ENCODE measurements at regions not wholly inside any gene's neighbourhood (a gene's known extent, or its start where the extent isn't known, plus 50 kb on each side); places are given as distances from the start of the nearest gene placed in this dataset.

DNA sequence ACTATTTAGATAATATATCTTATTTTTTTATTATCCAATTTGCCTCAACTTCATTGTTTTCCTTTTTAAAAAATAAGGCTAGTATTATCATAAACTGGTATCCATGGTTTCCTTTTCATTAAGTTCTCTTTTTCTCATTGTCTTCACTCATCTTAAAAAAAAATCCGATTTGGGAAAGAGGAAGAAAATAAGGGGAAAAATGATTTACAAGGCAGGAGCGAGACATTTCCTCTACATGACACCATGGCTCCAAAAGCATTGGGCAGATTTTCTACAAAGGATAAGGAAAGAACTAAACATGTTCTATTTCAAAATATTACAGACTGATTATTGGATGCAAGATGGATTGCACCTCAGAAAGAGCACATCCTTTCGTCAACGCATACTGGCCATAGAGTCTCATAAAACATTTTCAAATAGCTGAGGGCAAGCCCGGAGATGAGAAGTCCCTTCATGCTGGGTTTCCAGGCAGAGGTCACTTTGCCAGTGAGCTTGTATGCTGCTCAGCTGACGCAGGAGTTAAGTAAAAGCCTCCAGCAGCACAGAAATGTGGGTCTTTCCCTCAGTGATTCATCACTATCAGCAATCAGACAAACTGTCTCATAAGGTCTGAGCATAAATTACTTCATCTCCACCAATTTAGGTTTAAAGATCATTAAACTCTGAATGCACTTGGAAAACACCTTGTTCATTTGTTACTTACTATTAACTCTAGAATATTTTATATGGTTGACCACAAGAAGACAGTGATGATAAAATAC lies 129.0 kb upstream of the TNFAIP3 start:
- DNase-seq: no peak

DNA sequence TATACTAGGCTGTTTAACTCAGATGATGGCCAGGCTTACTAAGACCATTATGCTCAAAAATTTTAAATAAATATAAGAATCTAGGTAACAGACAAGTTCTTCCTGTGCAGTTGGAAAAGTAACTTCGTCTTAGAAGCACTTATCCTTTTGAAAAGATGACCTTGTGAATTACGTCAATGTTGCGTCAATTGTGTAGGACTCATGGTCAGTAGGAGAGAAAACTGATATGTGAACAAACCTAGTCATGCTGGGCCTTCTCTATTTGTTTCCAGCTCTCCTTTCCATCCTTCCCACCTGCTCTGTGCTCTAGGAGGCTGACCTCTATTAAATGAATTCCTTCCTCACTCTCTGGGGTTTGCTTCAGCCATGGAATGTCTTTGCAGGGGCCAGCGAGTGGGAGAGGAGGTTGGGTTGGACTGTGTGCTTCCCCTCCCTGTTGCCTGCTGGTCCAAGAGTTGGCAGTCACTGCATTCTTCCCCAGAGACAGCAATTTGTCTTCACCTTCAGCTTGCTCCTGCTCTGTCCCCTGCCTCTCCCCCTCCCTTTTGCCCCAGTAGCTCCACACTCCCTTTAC lies 128.0 kb upstream of the TNFAIP3 start:
- no peak for DNase-seq

GRCh38 chr6:137739544-137739943 lies 127.5 kb upstream of the TNFAIP3 start:
- DNase-seq: no peak

- no peak for DNase-seq
These were observed 126.8 kb upstream of the TNFAIP3 start for GRCh38 chr6:137740091-137740755.

DNA sequence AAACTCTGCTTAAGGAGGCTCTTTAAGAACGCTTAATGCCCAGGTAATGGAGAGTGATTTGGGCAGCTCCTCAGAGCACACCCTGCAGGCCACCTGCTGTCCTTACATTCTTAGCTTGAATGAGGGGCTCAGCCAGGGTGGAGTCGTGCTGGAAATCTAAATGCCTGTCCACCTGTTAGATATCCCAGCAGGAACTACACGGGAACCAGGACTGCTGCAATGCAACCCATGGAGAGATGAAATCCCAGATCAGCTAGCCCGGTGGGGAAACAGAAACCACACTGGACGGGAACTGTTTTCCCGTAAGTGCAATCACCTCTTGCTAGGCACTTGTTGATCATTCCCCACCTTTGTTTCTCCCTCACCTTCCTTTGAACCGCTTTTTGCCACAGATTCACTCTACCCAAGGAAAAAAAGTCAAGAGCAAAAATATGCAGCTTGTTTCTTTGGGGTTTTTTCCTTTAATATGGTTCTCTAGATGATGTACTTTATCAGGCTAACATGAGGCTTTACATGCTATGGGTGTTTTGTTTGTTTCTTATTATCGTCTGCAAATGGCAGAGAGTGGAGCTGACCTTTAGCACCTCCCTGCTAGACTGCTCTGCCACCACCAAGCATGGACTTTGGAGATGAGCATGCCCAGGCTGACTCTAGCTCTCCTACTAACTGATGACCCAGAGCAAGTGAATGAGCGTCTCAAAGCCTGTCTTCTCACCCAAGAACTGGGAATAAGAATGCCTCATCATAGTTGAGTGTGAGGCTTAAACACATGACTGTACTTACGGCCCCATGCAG lies 125.9 kb upstream of the TNFAIP3 start:
- DNase-seq: no peak

DNA sequence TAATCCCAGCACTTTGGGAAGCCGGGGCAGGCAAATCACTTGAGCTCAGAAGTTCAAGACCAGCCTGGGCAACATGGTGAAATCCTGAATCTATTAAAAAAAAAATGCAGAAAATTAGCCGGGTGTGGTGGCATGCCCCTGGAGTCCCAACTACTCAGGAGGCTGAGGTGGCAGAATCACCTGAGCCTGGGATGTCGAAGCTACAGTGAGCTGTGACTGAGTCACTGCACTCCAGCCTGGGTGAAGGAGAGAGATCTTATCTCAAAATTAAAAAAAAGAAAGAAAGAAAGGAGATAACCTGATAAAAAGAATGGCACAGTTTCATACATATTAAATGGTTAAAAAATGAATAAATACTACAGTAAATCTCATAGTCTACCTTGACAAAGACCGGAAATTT lies 123.6 kb upstream of the TNFAIP3 start:
- no peak for DNase-seq

DNA sequence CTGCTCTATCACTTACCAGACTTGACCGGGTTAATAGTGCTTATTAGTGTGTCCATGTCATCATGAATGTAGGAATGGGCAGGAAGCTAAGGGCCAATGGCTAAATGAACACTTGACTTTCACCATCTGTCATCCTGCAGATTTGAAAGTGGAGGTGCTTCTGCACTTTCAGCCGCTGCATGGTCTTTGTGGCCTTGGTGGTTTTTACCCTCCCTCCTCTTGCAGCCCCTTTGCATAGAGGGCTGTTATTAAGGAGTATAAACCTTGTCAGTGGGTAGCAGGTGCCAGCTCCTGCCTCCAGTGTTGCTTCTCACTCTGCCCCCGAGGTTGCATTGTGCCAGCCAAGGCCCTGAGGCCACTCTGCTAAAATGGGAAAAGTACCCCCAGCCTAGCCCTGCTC lies 122.2 kb upstream of the TNFAIP3 start:
- DNase-seq: no peak

DNA sequence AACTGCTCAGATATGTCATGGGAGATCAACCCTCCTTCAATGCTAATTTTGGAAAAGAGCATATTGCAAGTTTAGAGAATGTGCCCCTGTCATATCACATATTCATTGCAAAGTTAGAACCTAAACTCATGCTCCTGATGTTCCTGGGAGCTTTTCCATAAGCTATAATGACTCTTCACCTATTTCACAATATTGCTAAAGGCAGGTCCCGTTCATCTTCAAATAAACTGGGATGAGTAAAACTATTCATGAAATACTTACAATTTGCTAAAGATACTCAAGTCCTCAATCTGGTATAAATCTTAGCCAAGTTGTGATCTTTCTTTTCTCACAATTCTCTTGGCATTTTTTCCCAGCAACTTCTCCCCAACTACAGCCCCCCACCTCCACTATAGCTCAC lies 121.7 kb upstream of the TNFAIP3 start:
- DNase-seq: no peak

GRCh38 chr6:137746264-137746663 lies 120.8 kb upstream of the TNFAIP3 start:
- DNase-seq: no peak

GRCh38 chr6:137749696-137750211 lies 117.3 kb upstream of the TNFAIP3 start:
- no peak for DNase-seq

DNA sequence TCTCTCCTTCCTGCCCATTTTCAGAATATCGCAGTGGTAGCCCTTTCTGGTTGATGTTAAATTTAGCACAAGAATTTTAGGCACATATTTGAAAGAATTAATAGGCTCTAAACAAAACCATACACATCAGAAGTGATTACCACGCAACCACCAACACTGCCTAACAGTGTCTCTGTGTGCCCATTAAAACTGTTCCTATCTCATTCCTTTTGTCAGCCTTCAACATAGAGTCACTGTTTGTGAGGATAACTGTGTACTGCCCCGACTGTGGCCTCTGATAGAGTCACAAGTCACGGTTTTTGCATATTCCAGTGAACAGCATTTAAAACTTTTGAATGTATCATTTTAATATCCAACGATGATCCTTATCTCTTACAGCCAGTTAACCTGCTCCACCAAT lies 116.8 kb upstream of the TNFAIP3 start:
- no peak for DNase-seq

DNA sequence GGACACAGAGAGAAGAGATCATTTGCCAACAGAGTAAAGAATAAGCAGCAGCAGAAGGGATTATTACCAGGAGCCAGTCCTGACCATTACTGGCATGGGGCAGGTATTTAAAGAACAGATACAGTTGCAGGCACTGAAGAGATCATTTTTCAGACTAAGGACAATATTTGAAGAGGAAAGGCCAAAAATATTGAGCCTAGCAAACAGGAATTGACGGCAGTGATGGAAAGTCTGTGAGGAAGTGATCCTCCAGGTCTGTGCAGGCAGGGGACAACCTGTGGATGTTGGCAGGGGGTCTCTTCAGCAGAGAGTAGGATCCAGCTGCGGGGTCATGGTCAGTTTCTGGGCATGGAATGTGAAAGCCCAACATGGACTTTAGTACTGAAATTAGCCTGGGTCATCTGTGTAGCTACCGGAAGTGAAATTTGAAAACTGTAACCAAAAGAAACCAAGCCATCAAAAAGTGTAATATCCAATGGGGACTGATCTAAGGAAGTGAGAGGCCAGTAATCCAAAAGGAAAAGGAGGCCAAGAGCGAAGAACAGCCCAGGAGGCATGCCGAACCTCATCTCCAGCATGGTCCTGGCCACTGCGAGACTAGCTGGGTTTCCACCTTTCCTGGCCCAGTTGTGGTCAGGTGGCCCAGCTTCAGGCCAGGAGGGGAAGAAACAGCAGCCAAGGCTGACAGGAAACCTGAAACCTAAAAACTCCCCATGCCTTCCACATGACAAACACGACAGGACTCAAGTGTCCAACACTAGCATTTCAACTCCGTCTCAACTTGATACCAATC lies 115.1 kb upstream of the TNFAIP3 start:
- DNase-seq: no peak

DNA sequence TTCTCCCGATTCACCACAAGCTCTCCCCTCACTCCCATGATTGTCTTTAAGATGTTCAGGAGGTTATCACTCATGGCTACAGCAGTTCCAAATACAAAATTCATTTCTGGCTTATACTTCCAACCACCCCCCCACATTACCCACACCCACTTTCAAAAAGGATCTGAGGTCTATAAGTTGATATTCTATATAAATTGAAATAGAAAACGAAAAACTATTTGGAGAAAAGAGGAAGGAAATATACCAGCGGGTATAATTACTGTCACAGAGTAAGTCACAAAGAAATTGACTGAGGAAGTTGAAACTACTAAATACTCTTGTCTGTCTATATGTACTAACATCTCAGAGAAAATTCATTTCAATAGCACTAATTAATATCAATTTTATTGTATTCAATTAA lies 112.7 kb upstream of the TNFAIP3 start:
- no peak for DNase-seq

GRCh38 chr6:137754866-137755265 lies 112.2 kb upstream of the TNFAIP3 start:
- no peak for DNase-seq

- no peak for DNase-seq
These were observed 111.8 kb upstream of the TNFAIP3 start for GRCh38 chr6:137755284-137755683.

DNA sequence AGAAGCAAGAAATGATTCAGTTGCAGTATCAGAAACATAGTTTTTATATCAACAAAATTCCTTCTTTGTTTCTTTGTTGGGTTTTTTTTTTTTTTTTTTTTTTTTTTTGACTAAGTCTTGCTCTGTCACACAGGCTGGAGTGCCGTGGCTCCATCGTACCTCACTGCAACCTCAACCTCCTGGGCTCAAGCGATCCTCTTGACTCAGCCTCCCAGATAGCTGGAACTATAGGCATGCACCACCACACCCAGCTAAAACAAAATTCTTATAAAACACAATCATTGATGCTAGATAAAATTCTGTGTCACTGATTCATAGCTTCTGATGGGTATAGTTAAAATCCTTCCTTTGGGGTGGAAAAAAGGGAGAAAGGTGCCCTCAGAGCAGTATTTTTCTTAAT lies 110.3 kb upstream of the TNFAIP3 start:
- no peak for DNase-seq

GRCh38 chr6:137758661-137759060 lies 108.4 kb upstream of the TNFAIP3 start:
- DNase-seq: no peak

- no peak for DNase-seq
These were observed 107.4 kb upstream of the TNFAIP3 start for GRCh38 chr6:137759624-137760023.

- no peak for DNase-seq
These were observed 106.0 kb upstream of the TNFAIP3 start for GRCh38 chr6:137761072-137761471.

DNA sequence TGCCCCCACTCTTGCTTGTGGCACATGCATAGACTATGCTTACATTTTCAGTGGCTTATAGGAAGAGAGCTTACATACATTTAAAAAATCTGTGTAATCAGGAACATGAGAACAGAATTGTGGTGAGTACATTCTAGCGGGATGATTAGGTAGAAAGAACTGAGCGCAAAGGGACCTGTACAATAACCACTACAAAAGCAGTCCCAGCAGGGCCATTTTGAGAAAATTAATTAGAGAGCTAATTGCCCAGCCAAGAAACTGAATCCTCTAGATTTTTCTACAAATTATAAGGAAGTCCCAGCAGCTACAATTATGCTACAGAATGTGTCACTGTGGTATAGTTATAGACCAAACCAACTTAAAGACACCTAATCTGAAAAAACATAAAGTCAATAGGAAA lies 105.6 kb upstream of the TNFAIP3 start:
- no peak for DNase-seq

GRCh38 chr6:137762168-137763090 lies 104.6 kb upstream of the TNFAIP3 start:
- no peak for DNase-seq

Data from NCI-H774 (cell line).